ENCODE measurements at regions not wholly inside any gene's neighbourhood (a gene's known extent, or its start where the extent isn't known, plus 50 kb on each side); places are given as distances from the start of the nearest gene placed in this dataset.
"Not testable (repeated sequence)": the region's sequence is repeated elsewhere in the genome, so short reads cannot be mapped to it uniquely, and the experiment has no call there.

DNA sequence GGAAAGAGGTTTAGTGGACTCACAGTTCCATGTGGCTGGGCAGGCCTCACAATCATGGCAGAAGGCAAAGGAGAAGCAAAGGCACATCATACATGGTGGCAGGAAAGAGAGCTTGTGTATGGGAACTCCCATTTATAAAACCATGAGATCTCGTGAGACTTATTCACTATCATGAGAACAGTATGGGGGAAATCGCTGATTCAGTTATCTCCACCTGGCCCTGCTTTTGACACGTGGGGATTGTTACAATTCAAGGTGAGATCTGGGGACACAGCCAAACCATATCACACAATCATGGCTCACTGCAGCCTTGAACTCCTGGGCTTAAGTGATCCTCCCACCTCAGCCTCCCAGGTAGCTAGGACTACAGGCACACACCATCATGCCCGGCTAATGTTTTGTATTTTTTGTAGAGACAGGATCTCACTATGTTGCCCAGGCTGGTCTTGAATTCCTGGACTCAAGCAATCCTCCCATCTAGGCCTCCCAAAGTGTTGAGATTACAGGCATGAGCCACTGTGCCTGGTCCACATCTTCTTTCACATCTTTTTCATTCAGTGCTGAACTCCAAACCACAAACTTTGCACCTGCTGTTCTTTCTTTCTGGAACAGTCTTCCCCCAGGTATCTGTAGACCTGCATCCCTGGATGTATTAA is 194.2 kb downstream of the ZFP64 start:
- H3K9ac ChIP-seq (ENCODE audit: low read depth in 1 of 2, low read length in 2 of 2); H3K27me3 ChIP-seq (ENCODE audit: control insufficient read depth in 2 of 2, insufficient read depth in 2 of 2, low read length in 2 of 2); H3K36me3 ChIP-seq (ENCODE audit: control insufficient read depth in 2 of 2, insufficient read depth in 2 of 2, low read length in 2 of 2); H3K4me1 ChIP-seq (ENCODE audit: control insufficient read depth in 2 of 2, insufficient read depth in 2 of 2, low read length in 2 of 2); H3K4me3 ChIP-seq (ENCODE audit: low read length in 2 of 2); H3K27ac ChIP-seq (ENCODE audit: low read depth in 2 of 2, low read length in 2 of 2); H3K9me3 ChIP-seq (ENCODE audit: control insufficient read depth in 2 of 2, low read length in 2 of 2): not testable (repeated sequence)

DNA sequence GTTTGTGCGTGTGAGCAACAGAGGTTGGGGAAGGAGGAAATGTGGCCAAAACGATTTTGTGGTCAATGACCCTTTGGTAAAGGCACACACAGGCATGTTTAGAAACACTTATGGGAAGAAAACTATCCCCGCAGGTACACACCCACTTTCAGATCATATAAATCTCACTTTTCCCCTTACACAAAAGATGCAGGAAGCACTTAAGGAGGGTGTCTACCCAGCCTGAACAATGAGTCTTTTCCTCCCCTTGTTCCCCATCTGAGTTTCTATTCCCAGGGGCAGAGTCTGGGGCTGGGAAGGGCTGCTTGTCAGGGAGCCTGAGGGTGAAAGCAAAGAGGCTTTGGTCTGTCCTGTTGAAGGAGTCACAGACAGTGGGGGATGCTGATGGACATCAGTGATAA is 193.2 kb upstream of the SALL4 start:
- no peaks in the 10 kb centered on the region for H3K36me3 ChIP-seq (ENCODE audit: control insufficient read depth in 2 of 2, insufficient read depth in 2 of 2, low read length in 2 of 2)
- no peak overlapping the region for H3K27ac ChIP-seq (ENCODE audit: low read depth in 2 of 2, low read length in 2 of 2)
- H3K4me3 ChIP-seq (ENCODE audit: low read length in 2 of 2): no peak overlapping the region
- no peaks in the 10 kb centered on the region for H3K4me1 ChIP-seq (ENCODE audit: control insufficient read depth in 2 of 2, insufficient read depth in 2 of 2, low read length in 2 of 2)
- H3K9me3 ChIP-seq (ENCODE audit: control insufficient read depth in 2 of 2, low read length in 2 of 2): no peaks in the 10 kb centered on the region
- H3K27me3 ChIP-seq (ENCODE audit: control insufficient read depth in 2 of 2, insufficient read depth in 2 of 2, low read length in 2 of 2): no peaks in the 10 kb centered on the region
- H3K9ac ChIP-seq (ENCODE audit: low read depth in 1 of 2, low read length in 2 of 2): no peak overlapping the region

DNA sequence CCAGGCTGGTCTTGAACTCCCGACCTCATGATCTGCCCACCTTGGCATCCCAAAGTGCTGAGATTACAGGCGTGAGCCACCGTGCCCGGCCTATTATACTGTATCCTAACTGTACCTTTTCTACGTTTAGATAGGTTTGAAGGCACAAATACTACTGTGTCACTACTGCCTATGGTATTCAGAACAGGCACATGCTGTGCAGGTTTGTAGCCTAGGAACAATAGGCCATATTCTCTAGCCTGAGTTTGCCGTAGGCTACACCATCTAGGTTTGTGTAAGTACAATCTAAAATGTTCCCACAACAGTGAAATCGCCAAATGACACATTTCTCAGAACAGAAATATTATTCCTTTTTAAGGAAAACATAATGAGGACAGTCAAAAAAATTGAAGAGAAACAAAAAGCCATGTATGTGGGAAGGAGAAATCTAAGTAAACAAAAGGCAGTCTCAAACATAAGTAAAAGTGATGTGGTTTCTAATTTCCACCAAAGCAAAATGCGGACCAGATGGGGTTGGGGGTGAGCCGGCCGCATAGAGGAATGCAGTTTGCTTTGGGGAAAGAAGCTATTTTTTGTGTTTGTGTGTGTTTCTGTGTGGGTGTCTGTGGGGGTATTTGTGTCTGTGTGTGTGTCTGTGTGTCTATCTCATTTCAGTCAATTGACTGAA is 192.6 kb upstream of the SALL4 start:
- Histone ChIP-seq H3K4me3 (ENCODE audit: low read length in 2 of 2) (no peak overlapping the region), H3K9ac (ENCODE audit: low read depth in 1 of 2, low read length in 2 of 2) (no peak overlapping the region), H3K4me1 (ENCODE audit: control insufficient read depth in 2 of 2, insufficient read depth in 2 of 2, low read length in 2 of 2) (no peaks in the 10 kb centered on the region), H3K27me3 (ENCODE audit: control insufficient read depth in 2 of 2, insufficient read depth in 2 of 2, low read length in 2 of 2) (no peaks in the 10 kb centered on the region), H3K9me3 (ENCODE audit: control insufficient read depth in 2 of 2, low read length in 2 of 2) (no peaks in the 10 kb centered on the region), H3K36me3 (ENCODE audit: control insufficient read depth in 2 of 2, insufficient read depth in 2 of 2, low read length in 2 of 2) (no peaks in the 10 kb centered on the region), H3K27ac (ENCODE audit: low read depth in 2 of 2, low read length in 2 of 2) (no peak overlapping the region)

DNA sequence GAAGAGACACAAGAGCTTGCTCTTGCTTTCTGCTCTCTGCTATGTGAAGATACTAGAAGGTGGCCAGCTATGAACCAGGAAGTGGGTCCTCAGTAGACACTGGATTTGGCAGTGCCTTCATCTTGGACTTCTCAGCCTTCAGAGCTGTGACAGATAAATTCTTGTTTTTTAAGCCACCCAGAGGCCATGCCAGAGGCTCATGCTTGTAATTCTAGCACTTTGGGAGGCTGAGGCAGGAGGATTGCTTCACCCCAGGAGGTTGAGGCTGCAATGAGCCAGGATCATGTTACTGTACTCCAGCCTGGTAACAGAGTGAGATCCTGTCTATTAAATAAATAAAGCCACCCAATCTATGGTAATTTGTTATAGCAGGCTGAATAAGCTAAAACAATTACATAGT is 185.5 kb upstream of the SALL4 start:
- H3K9ac ChIP-seq (ENCODE audit: low read depth in 1 of 2, low read length in 2 of 2): no peak overlapping the region
- H3K27ac ChIP-seq (ENCODE audit: low read depth in 2 of 2, low read length in 2 of 2): no peak overlapping the region
- no peaks in the 10 kb centered on the region for H3K9me3 ChIP-seq (ENCODE audit: control insufficient read depth in 2 of 2, low read length in 2 of 2)
- H3K4me1 ChIP-seq (ENCODE audit: control insufficient read depth in 2 of 2, insufficient read depth in 2 of 2, low read length in 2 of 2): no peaks in the 10 kb centered on the region
- H3K36me3 ChIP-seq (ENCODE audit: control insufficient read depth in 2 of 2, insufficient read depth in 2 of 2, low read length in 2 of 2): no peaks in the 10 kb centered on the region
- no peak overlapping the region for H3K4me3 ChIP-seq (ENCODE audit: low read length in 2 of 2)
- H3K27me3 ChIP-seq (ENCODE audit: control insufficient read depth in 2 of 2, insufficient read depth in 2 of 2, low read length in 2 of 2): no peaks in the 10 kb centered on the region

DNA sequence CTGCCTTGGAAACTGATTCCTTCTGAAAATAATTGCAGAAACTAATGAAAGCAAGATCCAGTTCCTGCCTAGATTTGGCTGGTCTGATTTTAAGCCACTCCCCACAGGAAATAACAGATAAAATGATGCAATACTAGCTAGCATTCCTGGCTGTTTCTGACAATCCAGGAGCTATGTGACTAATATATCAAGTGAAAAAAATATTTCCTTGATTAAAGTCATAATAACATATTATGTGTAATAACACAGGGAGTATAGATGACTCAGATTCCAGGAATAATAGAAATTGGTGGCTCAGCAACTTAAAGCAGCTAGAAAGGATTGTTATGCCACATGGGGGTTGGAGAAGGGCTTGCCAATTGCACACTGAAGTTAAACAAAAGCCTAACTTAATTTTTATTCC is 182.7 kb upstream of the SALL4 start:
- Histone ChIP-seq H3K4me1 (ENCODE audit: control insufficient read depth in 2 of 2, insufficient read depth in 2 of 2, low read length in 2 of 2) (no peaks in the 10 kb centered on the region), H3K9ac (ENCODE audit: low read depth in 1 of 2, low read length in 2 of 2) (no peak overlapping the region), H3K36me3 (ENCODE audit: control insufficient read depth in 2 of 2, insufficient read depth in 2 of 2, low read length in 2 of 2) (no peaks in the 10 kb centered on the region), H3K9me3 (ENCODE audit: control insufficient read depth in 2 of 2, low read length in 2 of 2) (no peaks in the 10 kb centered on the region), H3K4me3 (ENCODE audit: low read length in 2 of 2) (no peak overlapping the region), H3K27ac (ENCODE audit: low read depth in 2 of 2, low read length in 2 of 2) (no peak overlapping the region), H3K27me3 (ENCODE audit: control insufficient read depth in 2 of 2, insufficient read depth in 2 of 2, low read length in 2 of 2) (no peaks in the 10 kb centered on the region)

DNA sequence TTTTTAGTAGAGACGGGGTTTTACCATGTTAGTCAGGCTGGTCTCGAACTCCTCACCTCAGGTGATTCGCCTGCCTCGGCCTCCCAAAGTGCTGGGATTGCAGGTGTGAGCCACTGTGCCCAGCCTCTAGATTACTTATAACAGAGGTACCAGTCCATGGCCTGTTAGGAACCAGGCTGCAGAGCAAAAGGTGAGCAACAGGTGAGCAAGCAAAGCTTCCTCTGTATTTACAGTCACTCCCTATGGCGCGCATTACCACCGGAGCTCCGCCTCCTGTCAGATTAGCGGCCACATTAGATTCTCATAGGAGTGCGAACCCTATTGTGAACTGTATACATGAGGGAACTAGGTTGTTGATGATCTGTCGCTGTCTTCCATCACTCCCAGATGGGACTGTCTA is 178.0 kb upstream of the SALL4 start:
- Histone ChIP-seq H3K27me3 (ENCODE audit: control insufficient read depth in 2 of 2, insufficient read depth in 2 of 2, low read length in 2 of 2) (no peaks in the 10 kb centered on the region), H3K9me3 (ENCODE audit: control insufficient read depth in 2 of 2, low read length in 2 of 2) (peaks cover 0 to 3% of the 10 kb centered on the region in 2 donors), H3K4me1 (ENCODE audit: control insufficient read depth in 2 of 2, insufficient read depth in 2 of 2, low read length in 2 of 2) (no peaks in the 10 kb centered on the region), H3K9ac (ENCODE audit: low read depth in 1 of 2, low read length in 2 of 2) (no peak overlapping the region), H3K4me3 (ENCODE audit: low read length in 2 of 2) (no peak overlapping the region), H3K27ac (ENCODE audit: low read depth in 2 of 2, low read length in 2 of 2) (no peak overlapping the region), H3K36me3 (ENCODE audit: control insufficient read depth in 2 of 2, insufficient read depth in 2 of 2, low read length in 2 of 2) (no peaks in the 10 kb centered on the region)

DNA sequence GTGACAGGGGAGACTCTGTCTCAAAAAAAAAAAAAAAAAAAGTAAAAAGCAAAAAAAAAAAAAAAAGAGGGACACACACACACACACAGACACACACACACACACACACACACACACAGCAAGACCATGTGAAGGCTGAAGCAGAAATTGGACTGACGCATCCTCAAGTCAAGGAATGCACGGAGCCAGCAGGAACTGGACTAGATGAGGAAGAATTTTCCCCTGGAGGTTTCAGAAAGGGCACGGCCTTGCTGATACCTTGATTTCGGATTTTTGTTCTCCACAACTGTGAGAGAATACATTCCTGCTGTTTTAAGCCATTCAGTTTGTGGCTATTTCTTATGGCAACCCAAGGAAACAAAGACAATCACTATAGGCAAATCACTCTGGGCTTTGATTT is 176.9 kb upstream of the SALL4 start:
- no peak overlapping the region for H3K4me3 ChIP-seq (ENCODE audit: low read length in 2 of 2)
- H3K4me1 ChIP-seq (ENCODE audit: control insufficient read depth in 2 of 2, insufficient read depth in 2 of 2, low read length in 2 of 2): no peaks in the 10 kb centered on the region
- H3K27ac ChIP-seq (ENCODE audit: low read depth in 2 of 2, low read length in 2 of 2): no peak overlapping the region

DNA sequence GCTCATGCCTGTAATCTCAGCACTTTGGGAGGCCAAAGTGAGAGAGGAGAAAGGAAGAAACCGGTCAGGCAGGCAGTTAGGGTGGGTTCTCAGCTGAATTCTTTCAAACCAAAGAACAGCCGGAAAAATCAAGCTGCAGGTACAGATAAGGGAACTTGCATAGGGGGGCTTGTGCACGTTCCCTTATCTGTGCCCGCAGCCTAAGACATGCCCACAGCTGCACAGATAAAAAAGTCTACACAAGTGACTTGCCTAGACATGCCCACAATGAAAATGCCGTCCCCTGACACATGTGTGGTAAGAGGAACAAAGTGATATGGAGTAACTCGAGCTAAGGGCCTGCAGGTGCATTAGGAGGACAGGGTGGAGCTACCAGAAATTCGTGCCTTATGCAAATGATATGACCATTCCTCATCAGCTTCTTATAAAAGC is 175.8 kb upstream of the SALL4 start:
- Histone ChIP-seq H3K4me1 (ENCODE audit: control insufficient read depth in 2 of 2, insufficient read depth in 2 of 2, low read length in 2 of 2) (no peaks in the 10 kb centered on the region), H3K27me3 (ENCODE audit: control insufficient read depth in 2 of 2, insufficient read depth in 2 of 2, low read length in 2 of 2) (no peaks in the 10 kb centered on the region), H3K27ac (ENCODE audit: low read depth in 2 of 2, low read length in 2 of 2) (no peak overlapping the region), H3K36me3 (ENCODE audit: control insufficient read depth in 2 of 2, insufficient read depth in 2 of 2, low read length in 2 of 2) (no peaks in the 10 kb centered on the region), H3K9ac (ENCODE audit: low read depth in 1 of 2, low read length in 2 of 2) (no peak overlapping the region), H3K4me3 (ENCODE audit: low read length in 2 of 2) (no peak overlapping the region), H3K9me3 (ENCODE audit: control insufficient read depth in 2 of 2, low read length in 2 of 2) (peaks cover 0 to 3% of the 10 kb centered on the region in 2 donors)

More for the DNA sequence above, 176.9 kb upstream of the SALL4 start:
- Histone ChIP-seq H3K36me3 (ENCODE audit: control insufficient read depth in 2 of 2, insufficient read depth in 2 of 2, low read length in 2 of 2) (no peaks in the 10 kb centered on the region), H3K9me3 (ENCODE audit: control insufficient read depth in 2 of 2, low read length in 2 of 2) (peaks cover 0 to 3% of the 10 kb centered on the region in 2 donors), H3K9ac (ENCODE audit: low read depth in 1 of 2, low read length in 2 of 2) (no peak overlapping the region), H3K27me3 (ENCODE audit: control insufficient read depth in 2 of 2, insufficient read depth in 2 of 2, low read length in 2 of 2) (no peaks in the 10 kb centered on the region)

DNA sequence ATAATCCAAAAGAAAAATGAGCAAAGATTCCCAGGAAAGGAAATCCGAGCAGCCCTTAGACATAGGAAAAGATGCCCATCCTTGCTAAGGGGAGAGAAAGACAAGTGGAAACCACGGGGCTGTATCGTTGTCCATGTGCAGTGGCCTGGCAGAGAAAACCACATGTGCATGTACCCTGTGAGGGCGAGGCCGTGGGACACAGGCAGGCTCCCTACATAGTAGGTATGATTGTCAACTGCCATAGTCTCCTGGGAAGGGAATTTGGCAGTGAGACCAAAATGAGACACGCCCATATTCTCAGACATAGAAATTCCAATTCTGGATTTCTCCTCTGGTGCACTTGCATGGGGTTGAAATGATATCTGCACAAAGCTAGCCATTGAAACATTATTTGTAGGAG is 169.7 kb upstream of the SALL4 start:
- no peaks in the 10 kb centered on the region for H3K9me3 ChIP-seq (ENCODE audit: control insufficient read depth in 2 of 2, low read length in 2 of 2)
- no peak overlapping the region for H3K27ac ChIP-seq (ENCODE audit: low read depth in 2 of 2, low read length in 2 of 2)
- no peaks in the 10 kb centered on the region for H3K4me1 ChIP-seq (ENCODE audit: control insufficient read depth in 2 of 2, insufficient read depth in 2 of 2, low read length in 2 of 2)
- H3K9ac ChIP-seq (ENCODE audit: low read depth in 1 of 2, low read length in 2 of 2): no peak overlapping the region
- no peaks in the 10 kb centered on the region for H3K27me3 ChIP-seq (ENCODE audit: control insufficient read depth in 2 of 2, insufficient read depth in 2 of 2, low read length in 2 of 2)
- no peak overlapping the region for H3K4me3 ChIP-seq (ENCODE audit: low read length in 2 of 2)
- no peaks in the 10 kb centered on the region for H3K36me3 ChIP-seq (ENCODE audit: control insufficient read depth in 2 of 2, insufficient read depth in 2 of 2, low read length in 2 of 2)

DNA sequence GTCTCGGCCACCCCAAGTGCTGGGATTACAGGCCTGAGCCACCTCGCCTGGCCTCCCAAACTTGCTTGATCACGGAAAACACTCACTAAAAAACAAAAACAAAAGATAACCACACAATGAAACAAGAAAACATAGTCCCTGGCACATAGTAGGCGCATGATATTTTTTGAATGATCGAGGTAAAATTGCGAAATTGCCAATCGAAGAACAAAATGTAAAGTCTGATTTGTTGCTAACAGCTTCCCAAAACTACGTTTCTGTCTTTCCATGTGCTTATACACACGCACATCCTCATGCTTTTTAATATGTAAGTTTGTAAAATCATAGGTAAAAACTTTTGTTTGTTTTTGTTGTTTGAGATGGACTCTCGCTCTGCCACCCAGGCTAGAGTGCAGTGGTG is 168.5 kb upstream of the SALL4 start:
- no peak overlapping the region for H3K4me3 ChIP-seq (ENCODE audit: low read length in 2 of 2)
- H3K9me3 ChIP-seq (ENCODE audit: control insufficient read depth in 2 of 2, low read length in 2 of 2): no peaks in the 10 kb centered on the region
- H3K27me3 ChIP-seq (ENCODE audit: control insufficient read depth in 2 of 2, insufficient read depth in 2 of 2, low read length in 2 of 2): no peaks in the 10 kb centered on the region
- H3K4me1 ChIP-seq (ENCODE audit: control insufficient read depth in 2 of 2, insufficient read depth in 2 of 2, low read length in 2 of 2): no peaks in the 10 kb centered on the region
- H3K9ac ChIP-seq (ENCODE audit: low read depth in 1 of 2, low read length in 2 of 2): no peak overlapping the region
- no peaks in the 10 kb centered on the region for H3K36me3 ChIP-seq (ENCODE audit: control insufficient read depth in 2 of 2, insufficient read depth in 2 of 2, low read length in 2 of 2)
- no peak overlapping the region for H3K27ac ChIP-seq (ENCODE audit: low read depth in 2 of 2, low read length in 2 of 2)

Measured in mucosa of rectum (tissue), 2 donors.